Effector CD4-positive, alpha-beta T cell (primary cell): ENCODE measurements at regions not wholly inside any gene's neighbourhood (a gene's known extent, or its start where the extent isn't known, plus 50 kb on each side); places are given as distances from the start of the nearest gene placed in this dataset.
"Not testable (repeated sequence)": the region's sequence is repeated elsewhere in the genome, so short reads cannot be mapped to it uniquely, and the experiment has no call there.

Experiments
- DNase-seq: peaks from one replicate; pipeline ENCODE4 v3.0.0-alpha.2; 2020

DNA sequence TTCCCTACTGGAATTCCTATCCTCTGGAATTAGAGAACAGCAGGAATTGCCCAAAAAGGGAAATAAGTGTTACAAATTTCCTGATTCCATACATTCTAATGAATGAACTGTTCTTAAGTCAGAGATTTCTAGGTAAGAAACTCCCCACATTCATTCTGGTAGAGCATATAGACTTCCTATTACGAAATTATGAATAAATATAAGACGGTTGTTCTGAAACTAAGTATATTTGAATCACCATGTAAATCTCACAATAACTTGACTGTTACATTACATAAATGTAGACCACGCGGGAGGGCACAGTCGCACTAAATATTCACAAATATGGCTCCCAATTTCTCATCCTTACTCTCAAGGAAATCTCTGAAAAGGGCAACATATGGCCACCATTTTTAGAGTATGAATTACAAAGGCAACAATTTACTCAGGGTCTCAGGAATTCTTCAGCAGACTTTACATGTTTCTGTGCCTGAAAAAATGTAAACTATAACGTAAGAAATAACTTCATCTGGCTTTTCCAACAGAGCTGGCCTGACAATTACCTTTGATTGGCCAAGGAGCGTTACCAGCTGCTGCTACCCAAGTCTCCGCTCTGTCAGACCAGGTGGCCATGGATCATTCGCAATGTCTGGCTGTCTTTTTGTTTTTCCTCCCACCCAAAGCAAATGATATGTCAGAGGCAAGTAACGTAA, 115.8 kb downstream of the MPP7 start:
- DNase-seq: no peak

DNA sequence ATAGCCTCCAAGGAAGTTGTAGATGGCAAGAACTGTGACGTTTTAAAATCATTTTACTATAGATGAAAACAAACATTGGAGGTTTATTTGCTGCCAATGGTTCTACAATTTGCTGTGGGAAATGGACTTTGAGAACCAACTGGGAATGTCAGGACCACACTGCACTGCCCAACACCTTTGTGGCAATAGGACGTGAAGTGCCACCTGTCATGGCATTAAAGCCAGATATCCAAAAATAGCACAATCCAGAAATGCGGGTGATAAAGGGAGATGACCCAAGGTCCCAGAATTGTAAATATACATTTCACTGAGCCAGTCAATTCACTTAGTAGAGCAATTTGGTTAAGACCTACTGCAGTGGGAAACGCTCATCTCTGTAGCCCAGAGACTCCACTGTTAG, 116.4 kb downstream of the MPP7 start:
- DNase-seq: no peak

DNA sequence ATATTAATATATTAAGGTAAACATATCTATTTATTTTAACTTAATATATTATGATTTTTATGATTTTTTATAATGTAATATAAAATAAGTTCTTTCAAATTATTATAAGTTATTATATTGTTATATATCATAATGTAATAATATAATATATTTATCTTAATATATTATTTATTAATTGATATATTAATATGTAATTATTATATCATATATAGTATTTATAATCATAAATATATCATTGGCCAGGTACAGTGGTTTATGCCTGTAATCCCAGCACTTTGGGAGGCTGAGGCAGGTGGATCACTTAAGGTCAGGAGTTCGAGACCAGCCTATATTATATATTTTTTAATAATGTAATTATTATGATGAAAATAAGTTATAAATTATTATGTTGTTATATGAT, 118.1 kb downstream of the MPP7 start:
- no peak for DNase-seq

DNA sequence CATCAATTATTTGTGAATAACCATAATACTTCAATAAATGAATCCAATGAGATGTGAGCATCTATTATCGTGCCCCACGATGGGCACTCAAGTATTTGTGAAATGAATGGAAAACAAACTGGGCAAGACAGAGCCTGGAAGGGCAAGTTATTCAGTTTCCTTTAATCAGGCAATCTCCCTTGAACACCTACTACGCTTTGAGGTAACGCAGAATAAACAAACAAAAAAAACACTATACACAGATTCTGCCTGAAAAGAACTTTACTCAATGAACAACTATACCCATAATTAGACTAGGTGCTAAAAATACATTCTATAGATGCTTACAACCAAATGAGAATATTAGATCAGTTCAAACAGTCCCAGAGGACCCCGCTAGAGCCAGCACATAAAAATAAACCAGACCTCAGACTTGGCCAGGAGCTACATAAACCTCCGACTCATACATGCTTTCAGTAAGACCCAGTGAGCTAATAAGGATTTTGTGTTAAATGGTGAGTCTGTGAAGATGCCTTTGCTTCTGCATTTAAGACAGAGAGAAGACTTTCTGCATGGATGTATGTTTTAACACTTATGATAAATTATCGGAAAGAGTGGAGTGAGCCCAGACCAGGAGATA, 121.3 kb downstream of the MPP7 start:
- DNase-seq: no peak

DNA sequence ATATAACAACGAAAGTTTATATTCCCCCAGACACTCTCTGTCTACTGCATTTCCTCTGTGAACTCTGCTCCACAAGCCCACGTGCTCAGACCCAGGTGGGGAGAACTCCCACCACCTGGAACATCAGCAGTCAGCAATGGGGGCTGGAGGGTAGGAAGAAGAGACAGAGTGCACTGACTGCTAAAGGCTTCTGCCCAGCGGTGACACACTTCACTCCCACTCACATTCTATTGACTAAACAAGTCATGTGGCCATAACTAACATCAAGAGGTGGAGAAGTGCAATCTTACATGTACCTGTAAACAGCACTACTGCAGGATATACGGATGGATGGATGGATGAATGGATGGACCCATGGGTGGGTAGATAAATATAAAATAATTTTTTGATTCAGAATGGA, 122.2 kb downstream of the MPP7 start:
- no peak for DNase-seq

DNA sequence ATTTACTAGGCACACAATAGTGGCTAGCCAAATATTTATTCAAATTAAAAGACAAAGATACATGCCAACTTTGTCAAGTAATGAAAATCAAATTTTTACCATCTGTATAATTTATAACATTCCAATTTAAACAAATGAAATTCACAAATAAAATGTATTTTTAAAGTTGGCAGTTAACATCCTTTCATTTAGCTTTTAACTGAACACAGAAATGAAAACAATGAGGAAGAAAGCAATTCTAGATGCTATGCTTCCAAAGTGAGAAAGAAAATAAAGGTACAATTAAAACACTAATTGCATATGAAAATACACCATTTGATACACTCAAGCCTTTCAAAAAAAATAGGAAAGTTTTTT, 123.1 kb downstream of the MPP7 start:
- no peak for DNase-seq

DNA sequence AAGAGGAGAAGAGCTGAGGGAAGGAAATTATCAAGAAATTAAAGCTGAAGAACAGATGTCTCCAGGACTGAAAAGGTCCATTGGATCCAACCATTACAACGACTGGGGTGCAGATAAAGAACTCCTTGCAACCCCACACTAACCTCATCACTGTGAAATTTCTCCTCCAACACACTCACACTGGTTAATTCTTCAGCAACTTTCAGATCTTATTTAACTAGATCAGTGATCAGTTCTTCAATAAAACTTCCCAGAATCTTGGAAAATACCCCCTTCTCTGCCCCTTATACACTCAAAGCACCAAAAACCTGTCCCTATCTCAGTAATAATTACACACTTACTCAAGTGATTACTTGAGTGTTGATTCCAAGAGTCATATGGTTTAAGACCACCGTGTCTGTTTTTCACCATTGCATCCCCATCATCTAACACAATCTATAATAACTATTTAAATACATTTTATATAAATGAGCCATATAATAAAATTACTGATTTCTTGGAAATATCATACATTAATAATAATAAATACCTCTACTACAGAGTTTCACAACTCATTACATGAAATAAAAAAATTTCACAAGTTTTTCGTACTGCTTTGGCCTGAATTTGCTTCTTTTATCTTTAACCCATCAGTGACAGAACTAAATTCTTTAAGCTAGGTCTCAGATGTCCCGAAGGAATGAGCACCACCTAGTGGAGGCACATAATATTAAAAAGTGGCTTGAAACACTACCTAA, 123.7 kb downstream of the MPP7 start:
- DNase-seq: peak; percentile 38

DNA sequence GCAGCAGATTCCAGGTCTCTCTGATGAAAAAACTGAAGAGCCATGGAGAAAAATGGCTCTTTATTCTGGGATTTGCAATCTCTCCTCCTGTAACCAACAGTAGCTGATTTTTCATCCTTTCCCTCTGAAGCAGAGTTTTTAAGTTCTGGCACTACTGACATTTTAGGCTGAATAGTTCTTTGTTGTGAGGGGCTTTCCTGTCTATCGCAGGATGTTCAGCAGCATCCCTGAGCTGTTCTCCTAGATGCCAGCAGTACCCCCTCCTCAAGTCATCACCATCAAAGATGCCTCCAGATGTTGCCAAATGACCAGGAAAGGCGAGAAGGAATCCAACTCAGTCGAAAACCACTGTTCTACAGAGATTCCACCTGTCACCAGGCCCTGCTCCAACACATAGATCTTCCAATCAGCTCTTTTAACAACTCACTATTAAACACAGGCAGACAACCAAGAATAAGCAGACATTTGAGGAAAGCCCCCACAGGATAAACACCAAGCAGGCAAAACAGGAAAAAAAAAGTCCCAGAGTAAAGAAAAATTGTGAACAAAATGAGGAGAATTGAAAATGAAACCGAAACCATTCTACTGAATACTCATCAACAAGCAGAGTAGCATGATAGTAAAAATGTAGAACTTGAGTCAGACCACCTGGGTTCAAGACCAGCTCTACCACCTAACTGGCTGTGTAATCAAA, 124.8 kb downstream of the MPP7 start:
- no peak for DNase-seq

DNA sequence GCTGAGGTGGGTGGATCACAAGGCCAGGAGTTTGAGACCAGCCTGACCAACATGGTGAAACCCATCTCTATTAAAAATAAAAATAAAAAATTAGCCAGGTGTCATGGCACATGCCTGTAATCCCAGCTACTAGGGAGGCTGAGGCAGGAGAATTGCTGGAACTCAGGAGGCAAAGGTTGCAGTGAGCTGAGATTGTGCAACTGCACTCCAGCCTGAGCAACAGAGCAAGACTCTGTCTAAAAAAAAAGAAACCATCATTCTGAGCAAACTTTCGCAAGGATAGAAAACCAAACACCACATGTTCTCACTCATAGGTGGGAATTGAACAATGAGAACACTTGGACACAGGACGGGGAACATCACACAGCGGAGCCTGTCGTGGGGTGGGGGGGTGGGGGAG, 126.4 kb downstream of the MPP7 start:
- DNase-seq: not testable (repeated sequence)

DNA sequence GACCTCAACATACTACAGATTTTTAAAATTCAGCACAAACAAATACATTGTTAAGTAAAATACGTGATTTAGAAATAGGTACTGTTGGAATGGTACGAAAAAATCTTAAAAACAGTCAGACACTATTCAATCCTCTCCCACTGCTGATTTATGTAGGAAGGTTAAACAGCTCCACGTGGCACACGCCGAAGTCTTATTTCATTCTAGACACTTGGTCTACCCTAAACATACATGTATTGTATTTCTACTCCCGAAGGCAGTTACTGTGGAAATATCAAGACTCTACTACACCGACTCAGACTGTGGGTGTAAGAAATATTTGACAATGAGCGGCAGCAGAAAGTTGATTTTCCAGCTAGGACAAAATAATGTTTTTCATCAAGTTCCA, 130.6 kb downstream of the MPP7 start:
- DNase-seq: no peak

DNA sequence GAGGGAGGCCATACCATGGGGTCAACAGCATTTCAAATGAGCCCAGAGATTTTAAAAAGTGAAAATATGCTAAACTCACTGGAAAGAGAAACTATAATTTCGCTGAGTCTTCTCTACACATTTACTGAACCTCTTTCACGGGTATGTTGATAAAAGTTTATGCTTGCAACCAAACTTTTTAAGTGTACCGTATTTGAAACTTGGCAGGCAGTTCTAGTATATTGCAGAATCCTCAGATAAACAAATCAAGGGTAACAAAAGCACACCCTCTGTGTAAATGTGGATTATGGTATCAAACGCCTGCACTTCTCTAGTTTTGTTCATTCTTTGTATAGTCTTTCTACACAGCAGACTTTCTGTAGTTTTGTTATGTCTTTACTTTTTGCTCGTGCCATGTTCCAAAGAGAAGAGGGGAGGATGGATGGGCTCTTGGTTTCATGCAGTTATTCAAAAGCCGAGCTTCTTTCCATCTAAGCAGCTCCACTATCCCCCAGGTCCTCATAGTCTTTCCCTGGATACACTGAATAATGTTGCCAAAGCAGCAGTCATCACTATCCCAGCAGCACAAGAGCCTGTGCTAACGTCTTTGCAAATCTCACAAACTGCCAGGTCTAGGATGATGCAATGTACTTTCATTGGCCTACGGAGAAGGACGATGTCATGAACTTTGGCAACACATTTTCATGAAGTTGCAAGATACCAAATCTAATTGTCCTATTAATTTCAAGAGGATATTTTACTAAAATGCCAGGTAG, 131.2 kb downstream of the MPP7 start:
- DNase-seq: no peak

DNA sequence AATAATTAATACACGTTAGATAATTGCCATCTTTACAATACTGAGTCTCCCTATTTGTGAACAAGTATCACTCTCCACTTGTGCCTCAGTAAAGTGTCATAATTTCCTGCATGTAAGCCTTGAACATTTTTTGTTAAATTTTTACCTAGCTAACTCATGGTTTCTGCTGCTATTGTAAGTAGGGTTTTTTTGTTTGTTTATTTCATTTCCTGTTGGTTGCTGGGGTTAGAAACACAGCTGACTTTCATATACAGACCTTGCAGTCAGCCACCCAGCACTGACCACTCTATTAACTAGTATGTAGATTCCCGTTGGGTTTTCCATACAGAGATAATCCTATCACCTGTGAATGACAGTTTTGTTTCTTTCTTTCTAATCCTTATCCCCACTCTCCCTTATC, 133.3 kb downstream of the MPP7 start:
- DNase-seq: no peak

DNA sequence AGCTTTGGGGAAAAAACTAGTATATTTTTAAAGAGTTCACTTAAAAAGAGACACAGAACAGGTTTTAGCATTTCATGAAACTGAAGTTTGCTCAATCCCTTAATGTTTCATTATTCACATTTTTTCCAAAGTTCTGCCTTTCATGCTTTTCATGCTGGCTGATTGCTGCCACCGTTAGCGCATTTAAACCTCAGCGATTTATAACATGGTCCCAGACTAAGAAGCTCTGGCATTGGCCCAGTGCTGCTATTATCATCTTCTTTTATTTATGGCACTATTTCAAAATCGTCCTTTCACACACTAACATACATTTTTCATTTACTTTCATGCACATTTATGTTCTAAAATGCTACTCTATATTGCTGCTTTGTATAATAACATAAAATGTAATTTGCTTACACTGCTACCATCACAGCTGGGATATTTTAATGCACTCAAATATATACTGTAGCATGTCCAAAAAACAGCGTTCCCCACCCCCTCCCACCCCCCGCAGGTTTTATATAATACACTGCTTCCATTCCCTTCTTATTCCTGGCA, 141.9 kb downstream of the MPP7 start:
- DNase-seq: no peak

DNA sequence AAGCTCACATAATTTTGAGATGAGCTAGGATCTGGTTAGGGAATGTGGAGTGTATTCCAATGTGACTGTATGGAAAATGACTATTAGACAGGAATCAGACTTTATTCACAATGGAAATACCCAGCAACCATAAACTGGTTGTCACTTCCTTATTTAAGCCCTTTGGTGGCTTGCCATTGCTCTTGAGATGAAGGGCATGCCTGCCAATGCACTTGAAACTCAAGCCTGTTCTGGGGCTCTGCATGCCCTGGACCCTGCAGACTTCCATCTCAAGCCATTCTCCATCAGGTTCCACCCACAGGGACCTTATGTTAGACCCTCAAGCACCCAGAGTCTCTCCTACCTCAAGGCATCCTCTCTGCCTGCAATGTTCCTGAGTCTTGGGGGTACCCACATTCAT, 145.5 kb downstream of the MPP7 start:
- no peak for DNase-seq

DNA sequence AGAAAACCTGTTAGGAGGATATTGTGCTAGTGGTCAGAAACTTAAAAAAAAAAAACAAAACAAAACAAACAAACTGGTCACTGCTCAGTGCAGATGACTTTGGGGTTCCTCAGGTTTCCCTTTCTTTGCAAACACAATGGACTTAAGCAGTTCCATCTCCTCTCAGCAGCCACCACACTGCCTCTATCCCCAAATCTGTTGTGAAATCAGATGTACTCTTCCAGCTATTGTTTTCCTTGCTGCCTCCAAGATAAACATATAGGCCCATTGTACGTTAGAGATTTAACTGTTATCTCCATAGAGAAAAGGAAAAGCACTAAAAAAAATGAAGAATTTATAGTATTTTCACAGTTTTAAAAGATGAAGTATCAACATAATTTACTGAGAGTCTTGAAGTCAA, 147.1 kb downstream of the MPP7 start:
- no peak for DNase-seq

DNA sequence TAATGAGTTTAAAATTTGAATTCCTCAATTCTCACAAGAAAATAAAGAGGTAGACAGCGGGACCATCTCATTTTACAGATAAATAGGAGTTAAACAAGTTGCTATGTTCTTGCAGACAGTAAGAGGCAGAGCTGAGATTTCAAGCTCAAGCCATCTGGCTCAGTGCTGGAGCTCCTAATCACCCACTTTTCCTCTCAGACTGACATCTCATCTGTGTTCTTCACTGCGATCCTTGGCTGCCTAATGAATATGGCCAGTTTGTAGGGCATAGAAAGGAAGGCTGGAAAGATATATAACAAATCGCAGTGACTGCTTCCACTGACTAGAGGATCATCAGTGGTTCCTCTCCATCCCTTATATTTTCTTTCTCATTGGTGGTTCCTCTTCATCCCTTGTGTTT, 151.2 kb downstream of the MPP7 start:
- no peak for DNase-seq

DNA sequence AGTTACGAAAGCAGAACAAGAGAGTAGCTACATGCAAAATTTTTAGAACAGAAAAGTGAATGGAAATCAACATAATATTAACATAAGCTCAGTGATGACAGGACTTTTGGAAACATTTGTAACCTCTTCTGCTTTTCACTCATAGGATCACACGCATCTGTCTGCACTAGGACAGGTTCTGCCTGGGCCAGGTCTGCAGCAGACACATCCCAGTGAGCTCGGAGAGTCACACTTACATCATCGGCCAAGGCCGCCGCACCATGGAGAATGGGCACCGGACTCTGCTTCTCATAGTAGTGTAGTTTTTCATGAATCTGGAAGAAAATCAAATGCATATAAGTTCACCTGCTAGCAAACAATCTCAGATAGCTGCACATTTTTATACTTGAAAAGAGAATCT, 150.9 kb upstream of the ODAD2 start:
- DNase-seq: no peak

DNA sequence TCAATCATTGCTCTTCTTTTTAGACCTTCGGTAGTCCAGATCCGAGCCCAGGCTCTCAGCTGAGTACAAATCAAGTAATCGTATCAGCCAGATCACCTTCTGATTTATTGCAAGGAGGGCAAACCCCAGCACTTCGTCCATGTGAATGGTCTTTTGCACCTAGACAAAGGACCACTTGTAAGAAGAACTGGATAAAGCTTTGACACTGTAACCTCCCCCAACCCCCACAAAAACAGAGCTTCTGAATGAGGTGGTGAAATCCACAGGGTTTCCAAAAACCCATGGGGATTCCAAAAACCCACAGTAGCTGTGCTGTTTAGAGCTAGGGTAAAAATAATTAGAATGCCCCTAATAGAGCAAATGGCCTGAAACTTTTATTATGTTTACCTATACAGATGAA, 148.8 kb upstream of the ODAD2 start:
- no peak for DNase-seq

DNA sequence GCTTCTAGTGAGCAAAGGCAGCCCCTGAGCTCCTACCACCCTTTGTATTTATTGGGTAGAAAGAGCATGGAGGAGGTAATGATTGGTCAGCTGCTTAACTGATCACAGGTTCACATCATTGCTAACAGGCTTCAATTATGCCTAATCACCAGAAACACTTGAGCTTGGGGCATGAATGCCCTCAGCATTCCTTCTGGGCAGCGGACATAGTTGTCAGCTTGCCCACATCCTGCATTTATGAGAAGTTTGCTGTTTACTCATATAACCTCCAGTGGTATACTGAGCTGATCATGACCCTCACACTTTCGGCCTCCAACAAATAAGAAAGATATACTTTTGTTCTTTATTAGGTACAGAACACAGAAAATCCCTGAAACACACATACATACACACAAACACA, 140.3 kb upstream of the ODAD2 start:
- no peak for DNase-seq

DNA sequence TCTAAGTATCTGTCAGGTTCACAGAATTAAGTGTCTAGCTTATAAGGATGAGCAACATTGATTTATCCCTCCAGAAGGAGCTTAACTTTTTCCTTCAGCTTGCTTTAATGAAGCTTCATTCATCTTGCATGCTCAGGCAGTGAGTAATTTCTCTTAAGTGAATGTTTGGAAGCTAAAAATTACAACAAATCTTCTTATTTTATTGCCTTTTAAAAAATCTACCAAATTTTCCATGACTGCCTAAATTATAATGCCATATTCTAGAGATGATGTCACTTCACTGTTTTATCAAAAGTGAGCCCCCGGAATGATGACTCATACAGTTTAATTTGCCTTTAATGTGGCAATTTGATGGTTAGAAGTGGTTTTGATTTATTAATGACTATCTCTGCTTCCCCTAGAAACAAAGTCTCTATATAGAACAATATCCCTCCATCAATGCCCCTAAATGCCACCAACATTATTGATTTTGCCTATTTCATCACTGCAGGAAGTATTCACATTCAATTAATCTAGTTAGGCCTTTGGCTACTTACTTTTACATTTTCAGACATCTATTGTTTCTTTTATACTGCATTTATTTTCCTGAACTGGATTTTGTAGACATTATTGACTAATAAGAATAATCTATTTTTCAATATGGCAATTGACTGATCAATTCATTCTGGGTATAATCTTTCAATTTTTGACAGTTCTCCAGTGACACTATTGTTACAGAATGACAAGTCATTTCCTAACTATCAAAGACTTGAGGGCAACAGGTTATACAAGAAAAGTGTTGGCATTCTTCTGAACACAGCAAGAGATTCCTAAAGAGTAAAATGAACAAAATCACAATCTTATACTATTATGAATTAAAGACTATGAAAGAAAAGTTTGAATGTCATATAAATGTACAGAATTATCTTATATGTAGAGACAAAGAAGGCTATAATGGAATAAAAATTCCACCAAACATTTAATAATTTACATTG, 139.3 kb upstream of the ODAD2 start:
- no peak for DNase-seq

DNA sequence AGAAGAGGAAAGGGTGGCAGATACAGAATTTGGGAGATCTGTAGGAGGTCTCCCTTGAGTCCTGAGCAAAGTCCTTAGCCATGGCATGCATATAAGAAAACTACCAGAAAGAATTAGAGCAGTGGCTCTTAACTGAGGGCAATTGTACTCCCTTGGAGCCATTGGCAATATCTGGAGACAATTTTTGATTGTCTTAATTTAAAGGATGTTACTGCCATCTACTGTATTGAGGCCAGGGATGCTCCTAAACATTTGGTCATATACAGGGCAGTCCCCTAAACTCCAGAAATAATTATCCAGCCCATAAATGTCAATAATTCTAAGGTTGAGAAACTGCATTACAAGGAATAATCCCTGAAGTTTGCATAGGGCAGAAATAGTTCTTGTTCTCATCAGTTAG, 136.4 kb upstream of the ODAD2 start:
- DNase-seq: no peak

DNA sequence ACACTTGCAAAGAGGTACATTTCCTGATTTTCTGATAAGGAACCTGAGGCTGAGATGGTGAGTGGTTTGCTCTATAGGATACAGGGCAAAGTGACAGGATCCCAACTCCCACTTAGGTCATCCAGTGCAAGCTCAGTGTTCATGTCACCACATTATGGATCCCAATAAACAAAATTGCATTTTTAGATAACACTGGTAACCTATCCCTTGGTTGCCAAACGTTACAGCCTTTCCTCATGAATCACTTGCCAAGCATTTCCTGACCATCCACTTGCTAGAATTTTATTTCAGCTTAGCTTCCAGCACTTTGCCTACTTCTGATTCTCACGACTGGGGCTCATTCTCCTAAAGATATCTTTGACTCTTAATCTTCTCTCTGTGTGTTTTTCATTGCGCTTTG, 131.4 kb upstream of the ODAD2 start:
- no peak for DNase-seq
